Omental fat pad (tissue), 3 donors: ENCODE measurements at regions not wholly inside any gene's neighbourhood (a gene's known extent, or its start where the extent isn't known, plus 50 kb on each side); places are given as distances from the start of the nearest gene placed in this dataset.
"Not testable (repeated sequence)": the region's sequence is repeated elsewhere in the genome, so short reads cannot be mapped to it uniquely, and the experiment has no call there.

Experiments used
- ATAC-seq: fragments of 150-250 bp; one replicate; pipeline ENCODE4 v1.9.1; 2016; ENCODE audit warnings: mild to moderate bottlenecking, moderate library complexity; ENCODE audit not compliant: low FRiP score
- DNase-seq: peaks from one replicate; pipeline ENCODE4 v3.0.0-alpha.2; 2019; ENCODE audit warnings: low spot score
- CTCF ChIP-seq, 3 donors: fragments of 450-650 bp; IDR thresholded peaks; one replicate each; pipeline ENCODE4 v1.5.1; 2016 to 2017; ENCODE audit warnings: antibody characterized with exemption in 3 of 3, mild to moderate bottlenecking in 3 of 3, moderate library complexity in 2 of 3

- DNase-seq, result no peak
- no peak for ATAC-seq
Observed at GRCh38 chr12:89870413-89871184, 162.0 kb upstream of the ATP2B1 start.

GRCh38 chr12:89867611-89868010 lies 159.0 kb upstream of the ATP2B1 start:
- not testable (repeated sequence) for ATAC-seq, DNase-seq

More at GRCh38 chr12:89870413-89871184, 162.0 kb upstream of the ATP2B1 start:
- TF ChIP-seq CTCF (IDR thresholded peaks at IDR 0.05), result no peak

GRCh38 chr12:89864411-89864810 lies 155.8 kb upstream of the ATP2B1 start:
- no peak for TF ChIP-seq CTCF (IDR thresholded peaks at IDR 0.05)
- DNase-seq, result no peak
- no peak for ATAC-seq

- no peak for DNase-seq
- no peak for TF ChIP-seq CTCF (IDR thresholded peaks at IDR 0.05)
- ATAC-seq, result no peak
Observed at GRCh38 chr12:89863968-89864367, 155.3 kb upstream of the ATP2B1 start.

GRCh38 chr12:89863493-89863938 lies 154.9 kb upstream of the ATP2B1 start:
- no peak for ATAC-seq
- DNase-seq, result no peak
- no peak for TF ChIP-seq CTCF (IDR thresholded peaks at IDR 0.05)

GRCh38 chr12:89862511-89863445 lies 154.1 kb upstream of the ATP2B1 start:
- DNase-seq (no peak), ATAC-seq (no peak)
- TF ChIP-seq CTCF (IDR thresholded peaks at IDR 0.05), result no peak

- DNase-seq (no peak), ATAC-seq (no peak)
- no peak for TF ChIP-seq CTCF (IDR thresholded peaks at IDR 0.05)
Observed at GRCh38 chr12:89861086-89861485, 152.4 kb upstream of the ATP2B1 start.
